GM18520 (cell line): ENCODE measurements at regions not wholly inside any gene's neighbourhood (a gene's known extent, or its start where the extent isn't known, plus 50 kb on each side); places are given as distances from the start of the nearest gene placed in this dataset.
"Not testable (repeated sequence)": the region's sequence is repeated elsewhere in the genome, so short reads cannot be mapped to it uniquely, and the experiment has no call there.

Experiments
- ATAC-seq: cut with Tn5 transposase; IDR thresholded peaks from one replicate; pipeline ENCODE4 v1.9.1; 2021; ENCODE audit not compliant: unreplicated experiment

DNA sequence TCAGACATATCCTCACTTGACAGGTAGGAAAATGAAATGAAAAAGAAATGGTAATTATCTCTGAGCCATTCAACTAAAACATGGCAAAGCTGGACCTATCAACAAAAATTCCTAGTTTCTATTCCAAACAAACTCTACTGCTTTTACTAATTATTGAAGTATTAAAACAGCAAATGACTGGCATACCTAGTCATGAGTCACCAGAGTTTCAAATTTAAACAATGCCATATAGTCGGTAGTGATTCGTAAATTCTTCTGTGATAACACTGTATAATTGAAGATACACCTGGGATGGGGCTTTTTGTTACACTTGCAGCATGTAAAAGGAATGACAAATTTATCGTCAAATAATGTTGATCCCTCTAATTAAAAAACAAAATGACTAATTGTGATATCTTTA is 153.1 kb upstream of the THUMPD2 start:
- ATAC-seq = no peak

DNA sequence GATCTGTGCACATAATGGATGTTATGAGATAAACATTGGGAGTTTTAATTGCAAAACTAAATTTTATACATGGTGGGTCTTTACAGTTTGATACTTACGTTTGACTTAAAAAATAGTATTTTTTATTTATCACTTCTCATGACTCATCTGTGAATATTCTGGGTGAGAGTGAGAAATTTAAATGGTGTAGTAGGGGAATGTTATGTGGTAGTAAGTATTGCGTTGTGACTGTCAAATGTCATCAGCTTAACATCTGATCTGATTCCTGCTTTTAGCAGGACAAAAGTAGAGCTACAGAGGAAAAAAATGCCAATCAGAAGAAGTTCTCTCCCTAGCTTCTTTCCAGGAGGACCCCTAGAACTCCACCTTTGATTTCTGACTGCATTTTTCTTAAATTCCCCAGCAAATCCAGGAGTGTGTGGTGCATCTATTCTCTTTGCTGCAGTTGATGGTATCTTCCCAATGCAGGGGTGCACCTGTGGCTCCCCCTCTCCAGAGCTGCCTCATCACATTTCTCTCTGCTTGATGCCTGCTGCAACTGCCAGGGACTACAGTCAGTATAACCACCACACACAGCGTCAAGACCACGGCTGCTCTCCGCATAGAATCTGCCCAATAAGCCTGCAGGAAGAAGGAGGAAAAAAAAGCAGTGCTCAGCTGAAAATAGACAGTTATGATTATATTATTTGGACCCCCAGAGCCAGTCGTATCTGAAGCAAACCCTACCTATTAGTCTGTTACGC is 151.3 kb upstream of the THUMPD2 start:
- no peak for ATAC-seq

DNA sequence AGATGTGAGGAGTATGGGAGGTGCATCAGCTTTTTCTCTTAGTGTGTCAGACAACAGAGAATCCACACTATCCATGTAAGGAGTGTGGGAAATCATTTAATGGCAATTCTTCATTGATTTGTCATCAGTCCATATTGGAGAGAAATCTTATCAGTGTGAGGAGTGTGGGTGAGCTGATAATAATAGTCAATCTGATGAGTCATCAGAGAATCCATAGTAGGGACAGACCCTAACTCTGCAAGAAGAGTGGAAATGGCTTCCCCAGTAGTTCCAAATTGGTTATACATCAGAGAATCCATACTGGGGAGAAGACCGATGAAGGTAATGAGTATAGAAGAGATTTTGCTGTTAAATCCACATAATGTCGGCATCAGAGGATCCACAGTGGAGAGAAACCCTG is 150.5 kb upstream of the THUMPD2 start:
- ATAC-seq = no peak

DNA sequence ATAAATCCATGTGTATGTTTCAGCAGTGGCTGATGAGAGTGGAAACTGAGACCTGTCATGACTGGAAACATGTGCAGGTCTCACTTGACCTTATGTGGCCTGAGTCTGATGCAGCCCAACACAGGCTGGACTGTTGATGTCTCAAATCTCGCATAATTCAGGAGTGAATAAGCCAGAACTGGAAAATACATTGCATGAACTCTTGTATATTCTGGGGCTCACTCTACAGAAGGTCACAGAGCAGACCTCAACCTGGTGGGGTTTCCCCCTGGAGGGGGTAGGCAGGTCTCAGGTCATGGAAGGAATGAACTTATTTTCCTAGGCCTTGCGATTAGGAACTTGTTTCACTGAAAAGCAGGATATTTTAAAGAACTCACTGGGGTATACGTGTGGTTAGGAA is 146.3 kb upstream of the THUMPD2 start:
- ATAC-seq = no peak

DNA sequence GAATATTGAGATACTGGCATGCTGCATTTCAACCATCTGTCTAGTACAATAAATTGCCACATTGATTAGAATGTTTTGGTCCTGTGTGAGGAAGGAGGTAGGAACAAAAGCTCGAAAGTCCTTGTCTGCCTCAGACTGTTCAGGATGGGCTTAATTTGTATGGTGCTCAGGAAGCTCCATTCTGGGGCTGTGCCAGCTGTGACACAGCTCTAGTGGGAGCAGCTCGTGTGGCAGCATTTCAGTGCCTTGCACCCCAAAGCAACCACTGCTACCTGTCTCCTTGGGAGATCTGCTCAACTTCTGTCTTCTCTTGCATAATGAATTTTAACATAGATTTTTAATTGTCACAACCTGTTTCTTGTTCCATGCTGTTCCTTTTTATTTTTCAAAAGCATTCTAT is 144.4 kb upstream of the THUMPD2 start:
- ATAC-seq = no peak

DNA sequence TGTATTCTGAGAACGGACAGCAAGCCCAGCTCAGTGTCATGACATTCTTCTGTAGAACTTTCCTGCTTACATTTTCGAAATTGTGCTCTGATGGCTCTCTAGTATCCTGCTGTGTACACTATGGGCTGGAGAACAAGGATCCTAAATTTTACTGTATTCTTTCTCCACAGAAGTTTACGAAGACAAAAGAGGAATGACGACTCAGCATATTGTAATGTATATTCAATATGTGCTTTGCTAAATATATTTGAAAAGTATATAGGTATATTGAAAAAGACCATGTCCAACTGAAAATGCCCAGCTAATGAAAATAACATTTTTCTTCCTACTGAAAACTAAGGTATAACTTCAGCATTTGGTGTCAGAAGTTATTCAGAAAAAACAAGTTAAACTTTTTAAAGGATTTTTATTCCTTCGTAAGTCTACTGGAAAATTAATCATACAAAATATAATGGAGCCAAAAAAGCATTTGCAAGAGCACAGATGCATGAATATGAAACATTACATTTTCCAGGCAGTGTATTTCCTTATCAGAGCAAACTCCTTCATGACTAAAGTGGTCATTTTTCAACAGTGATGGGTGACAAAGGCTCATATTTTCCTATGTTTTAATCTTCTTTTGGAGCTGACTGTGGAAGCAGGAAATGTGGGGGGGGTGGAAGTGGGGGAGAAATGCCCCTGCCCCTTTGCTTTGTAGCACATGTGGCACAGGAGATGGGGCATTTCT is 143.8 kb upstream of the THUMPD2 start:
- ATAC-seq = no peak

DNA sequence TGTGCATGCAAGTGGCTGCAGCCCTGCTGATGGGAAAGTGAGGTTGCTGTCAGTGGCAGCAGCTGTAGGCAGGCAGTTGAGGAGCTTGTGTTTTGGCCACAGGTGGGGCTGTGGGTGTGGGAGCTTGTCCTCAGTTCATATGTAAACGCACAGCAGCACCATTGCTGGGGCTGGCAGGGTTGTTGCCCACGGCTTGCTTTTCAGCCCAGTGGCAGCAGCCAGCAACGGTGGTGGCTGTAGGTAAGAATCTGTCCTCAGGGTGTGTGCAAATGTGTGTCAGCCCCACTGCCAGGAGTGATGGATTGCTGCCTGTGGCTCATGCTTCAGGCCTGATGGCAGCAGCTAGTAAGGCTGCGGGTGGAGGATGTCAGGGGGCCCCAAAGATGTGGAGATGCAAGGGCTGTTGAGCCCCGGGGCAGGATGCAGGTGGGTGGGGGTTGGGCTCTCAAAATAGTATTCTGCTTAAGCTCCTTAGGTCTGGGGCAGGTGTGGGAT is 141.3 kb upstream of the THUMPD2 start:
- no peak for ATAC-seq

DNA sequence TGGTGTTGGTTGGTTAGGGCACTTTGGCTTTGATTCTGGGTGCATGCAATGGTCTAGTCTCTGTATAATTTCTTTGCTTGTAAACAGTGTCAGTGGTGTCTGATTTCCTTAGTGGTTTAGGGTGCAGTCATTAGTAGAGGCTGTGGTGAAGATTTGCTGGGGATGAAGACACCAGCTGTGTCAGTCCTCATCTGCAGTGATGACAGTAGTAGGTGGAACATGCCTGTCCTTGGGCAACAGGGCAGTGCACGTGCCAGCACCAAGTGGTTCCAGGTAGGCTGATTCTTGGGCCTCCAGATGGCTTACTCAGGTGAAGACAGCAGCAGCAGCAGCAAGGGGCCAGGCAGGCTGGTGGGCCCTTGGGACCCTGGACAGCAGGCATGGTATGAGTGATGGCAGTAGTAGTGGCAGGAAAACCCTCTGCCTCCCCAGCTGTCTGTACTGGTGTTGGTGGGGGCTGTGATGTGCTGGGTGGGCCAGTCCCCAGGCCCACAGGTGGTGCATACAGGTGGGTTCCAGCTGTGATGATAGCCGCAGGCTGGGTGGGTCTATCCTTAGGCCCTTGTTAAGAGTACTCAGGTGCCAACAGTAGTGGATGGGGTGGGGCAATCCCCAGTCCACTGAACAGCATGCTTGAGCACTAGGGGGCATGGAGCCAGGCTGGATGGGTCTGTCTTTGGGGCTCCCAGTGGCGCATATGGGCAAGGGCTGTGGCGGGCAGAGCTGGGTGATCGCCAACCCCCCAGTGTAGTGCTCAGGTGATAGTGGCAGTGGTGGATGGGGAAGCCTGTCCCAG is 140.7 kb upstream of the THUMPD2 start:
- no peak for ATAC-seq

DNA sequence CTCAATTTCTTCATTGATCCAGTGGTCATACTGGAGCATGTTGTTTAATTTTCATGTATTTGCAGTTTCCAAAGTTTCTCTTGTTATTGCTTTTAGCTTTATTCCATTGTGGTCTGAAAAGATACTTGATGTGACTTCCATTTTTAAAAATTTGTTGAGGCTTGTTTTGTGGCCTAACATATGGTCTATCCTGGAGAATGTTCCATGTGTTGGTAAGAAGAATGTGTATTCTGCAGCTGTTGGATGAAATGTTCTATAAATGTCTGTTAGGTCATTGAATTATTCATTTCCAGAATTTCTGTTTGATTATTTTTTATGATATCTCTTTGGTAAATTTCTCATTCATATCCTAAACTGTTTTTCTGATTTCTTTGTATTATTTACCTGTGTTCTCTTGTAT is 139.8 kb upstream of the THUMPD2 start:
- ATAC-seq = no peak

DNA sequence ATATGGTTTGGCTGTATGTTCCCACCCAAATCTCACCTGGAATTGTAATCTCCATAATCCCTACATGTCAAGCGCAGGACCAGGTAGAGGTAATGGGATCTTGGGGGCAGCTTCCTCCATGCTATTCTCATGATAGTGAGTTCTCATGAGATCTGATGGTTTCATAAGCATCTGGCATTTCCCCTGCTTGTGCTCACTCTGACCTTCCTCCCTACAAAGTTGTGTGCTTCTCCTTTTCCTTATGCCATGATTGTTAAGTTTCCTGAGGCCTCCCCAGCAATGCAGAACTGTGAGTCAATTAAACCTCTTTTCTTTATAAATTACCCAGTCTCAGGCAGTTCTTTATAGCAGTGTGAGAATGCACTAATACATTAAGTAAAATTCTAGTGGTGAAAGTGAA is 138.3 kb upstream of the THUMPD2 start:
- ATAC-seq = not testable (repeated sequence)

DNA sequence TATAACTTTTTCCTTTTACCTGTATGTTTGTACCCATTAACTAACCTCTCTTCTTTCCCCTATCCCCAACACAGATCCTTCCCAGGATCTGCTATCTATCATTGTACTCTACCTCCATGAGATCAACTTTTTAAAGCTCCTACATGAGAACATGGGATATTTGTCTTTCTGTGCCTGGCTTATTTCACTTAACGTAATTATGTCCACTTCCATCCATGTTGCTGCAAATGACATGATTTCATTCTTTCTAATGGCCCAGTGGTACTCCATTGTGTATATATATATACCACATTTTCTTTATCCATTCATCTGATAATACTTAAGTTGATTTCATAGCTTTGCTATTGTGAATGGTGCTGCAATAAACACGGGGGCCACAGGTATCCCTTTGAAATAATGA is 135.9 kb upstream of the THUMPD2 start:
- ATAC-seq = no peak

DNA sequence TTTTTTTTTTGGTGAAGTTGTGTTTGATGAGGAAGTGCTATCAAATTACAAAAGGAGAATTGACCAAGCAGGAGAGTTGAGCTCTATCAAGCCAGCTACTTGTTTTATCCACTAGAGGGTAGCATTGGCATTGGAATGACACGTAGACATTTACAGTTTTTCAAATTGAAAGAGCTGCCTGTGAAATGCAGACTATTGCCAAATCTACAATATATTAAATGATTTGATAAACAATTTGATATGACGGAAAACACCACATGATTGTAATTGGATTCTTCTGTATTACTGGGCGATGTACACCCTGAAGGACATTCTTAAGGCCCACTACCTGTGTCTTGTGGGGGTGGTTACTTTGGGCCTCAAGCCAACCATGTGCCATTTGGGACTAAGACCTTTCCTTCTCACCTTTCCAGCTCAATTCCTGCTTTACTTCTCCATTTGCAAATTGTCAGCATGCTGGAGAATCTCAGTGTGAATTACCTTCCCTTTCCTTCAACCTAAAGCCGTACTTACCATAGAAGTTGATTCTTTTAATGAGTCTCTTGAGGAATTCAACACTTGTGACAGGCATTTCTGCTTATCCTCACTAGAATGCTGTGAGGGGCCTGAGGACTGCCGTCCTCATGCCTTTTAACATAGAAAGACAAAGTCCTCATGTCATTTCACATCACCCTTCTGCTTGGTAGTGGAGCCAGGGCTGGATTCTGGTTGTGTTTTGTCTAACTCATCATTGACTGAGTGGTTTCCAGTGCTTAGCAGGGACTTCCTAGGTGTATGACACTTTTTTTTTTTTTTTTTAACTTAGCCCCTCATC is 134.8 kb upstream of the THUMPD2 start:
- peak; percentile 45 for ATAC-seq

DNA sequence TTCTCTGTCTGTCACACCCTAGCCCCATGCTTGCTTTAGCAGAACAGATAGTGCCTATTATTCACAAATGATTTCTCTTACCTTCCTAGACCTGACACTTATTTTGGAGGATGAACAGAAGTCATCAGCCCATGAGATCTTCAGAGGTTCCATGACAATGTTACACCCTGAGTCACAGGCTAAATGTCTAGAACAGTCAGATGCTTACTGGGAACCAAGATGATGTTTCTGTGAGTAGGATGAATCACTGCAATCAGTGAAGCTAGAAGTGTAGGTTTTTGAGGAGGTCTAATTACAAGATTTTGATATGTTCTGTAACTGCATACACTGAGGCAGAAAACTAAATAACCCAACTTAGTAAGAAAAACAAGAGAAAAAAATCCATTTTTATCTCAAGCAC is 123.0 kb upstream of the THUMPD2 start:
- ATAC-seq = no peak

DNA sequence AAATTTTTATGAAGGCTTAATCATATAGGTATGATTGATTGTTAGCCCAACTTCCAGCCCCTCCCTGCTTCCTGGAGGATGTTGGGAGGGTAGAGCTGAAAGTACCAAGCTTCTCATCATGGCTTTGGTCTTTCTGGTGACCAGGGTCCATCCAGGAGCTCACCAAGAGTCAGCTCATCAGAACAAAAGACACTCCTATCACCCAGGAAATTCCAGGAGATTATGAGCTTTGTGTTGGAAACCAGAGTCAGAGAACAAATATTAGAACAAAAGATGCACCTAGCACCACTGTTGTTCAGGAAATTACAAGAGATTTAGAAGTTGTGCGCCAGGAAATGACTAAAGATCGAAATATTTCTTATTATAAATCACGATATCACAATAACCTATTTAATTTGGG is 119.9 kb upstream of the THUMPD2 start:
- no peak for ATAC-seq

DNA sequence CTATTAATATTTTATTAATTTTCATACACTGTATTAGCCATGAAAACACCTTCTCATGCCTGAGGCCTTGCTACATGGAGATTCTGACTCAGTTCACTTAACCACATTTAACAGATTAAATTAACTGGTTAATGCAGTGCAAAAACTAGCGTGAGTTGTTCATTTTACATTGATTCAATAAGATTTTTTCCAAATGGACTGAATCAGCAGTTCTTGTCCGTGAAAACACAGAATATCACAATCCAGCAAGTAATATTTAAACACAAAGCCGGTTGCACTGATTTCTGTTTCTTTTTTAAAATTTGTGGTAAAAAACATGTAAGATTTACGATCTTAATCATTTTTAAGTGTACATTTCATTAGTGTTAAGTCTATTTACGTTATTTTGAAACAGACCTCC is 118.2 kb upstream of the THUMPD2 start:
- no peak for ATAC-seq

DNA sequence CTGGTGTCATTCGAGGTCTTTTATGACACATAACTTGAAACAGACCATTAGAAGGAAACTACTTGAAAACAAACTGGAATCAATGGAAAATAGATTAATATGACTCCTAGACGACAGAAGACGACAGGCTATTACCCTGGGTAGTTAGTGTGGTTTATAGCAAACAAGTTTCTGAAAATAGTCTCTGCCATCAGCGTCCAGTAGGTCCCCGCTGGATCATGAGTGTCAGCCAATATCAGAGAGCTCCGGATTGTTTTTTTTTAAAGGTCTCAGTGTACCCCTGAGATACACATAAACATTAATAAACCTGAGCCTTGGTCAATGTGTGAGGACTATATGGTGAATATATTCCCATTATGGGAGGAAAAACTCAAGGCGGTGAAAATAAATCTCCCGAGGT is 115.0 kb upstream of the THUMPD2 start:
- no peak for ATAC-seq

DNA sequence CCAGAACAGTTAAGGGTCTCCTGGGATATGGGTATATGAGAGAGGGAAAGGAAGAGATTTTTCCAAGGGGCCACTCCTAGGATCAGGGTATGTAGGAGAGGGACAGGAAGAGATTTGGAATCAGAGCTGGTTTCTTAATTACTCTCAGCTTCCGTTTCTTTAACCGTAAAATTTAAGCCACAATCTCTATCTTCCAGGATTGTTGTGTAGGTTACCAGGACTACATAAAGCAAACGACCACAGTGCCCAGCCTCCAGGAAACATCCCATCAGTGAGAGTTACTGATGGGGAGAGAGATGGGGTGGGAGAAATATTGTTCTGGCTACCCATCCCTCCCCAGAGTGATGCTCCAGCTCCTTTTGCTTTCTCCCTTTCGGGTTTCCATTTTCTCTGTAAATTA is 114.6 kb upstream of the THUMPD2 start:
- ATAC-seq = no peak

DNA sequence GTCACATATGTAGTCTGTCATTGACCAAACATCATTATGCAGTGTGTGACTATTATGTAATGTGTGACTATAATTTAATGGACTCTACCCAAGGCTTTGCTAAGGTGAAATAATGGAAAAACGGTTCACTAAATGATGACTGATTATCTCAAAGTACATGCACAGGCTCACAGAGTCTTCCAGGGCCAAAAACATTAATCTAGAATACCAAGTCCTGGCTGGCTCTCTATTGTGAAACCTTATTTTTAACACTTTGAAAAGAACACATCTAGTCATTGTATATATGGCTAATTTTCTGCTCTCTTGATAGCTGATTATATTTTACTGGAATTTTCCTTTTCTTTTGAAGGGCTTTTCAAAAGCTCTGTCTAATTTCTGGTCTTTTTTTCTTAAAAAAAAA is 102.9 kb upstream of the THUMPD2 start:
- ATAC-seq = no peak

DNA sequence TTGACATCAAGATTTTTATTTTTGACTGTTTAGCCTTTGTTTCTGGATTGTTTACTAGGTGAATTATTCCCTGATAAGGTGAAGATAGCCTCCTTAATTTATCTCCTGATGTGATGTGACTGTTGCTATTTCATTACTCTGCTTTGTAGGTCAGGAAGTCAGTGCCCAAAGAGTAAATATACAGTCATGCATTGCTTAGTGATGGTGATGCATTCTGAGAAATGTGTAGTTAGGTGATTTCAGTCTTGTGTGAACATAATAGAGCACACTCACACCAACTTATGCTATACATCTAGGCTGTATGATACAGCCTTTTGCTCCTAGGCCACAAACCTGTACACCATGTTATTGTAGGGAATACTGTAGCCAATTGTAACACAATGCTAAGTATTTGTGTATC is 102.4 kb upstream of the THUMPD2 start:
- no peak for ATAC-seq

DNA sequence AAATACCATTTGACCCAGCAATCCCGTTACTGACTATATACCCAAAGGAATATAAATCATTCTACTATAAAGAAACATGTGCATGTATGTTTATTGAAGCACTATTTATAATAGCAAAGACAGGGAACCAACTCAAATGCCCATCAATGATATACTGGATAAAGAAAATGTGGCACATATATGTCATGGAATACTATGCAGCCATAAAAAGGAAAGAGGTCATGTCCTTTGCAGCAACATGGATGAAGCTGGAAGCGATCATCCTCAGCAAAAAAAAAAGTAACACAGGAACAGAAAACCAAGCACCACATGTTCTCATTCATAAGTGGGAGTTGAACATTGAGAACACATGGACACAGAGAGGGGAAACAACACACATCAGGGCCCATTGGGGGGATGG is 99.9 kb upstream of the THUMPD2 start:
- ATAC-seq = not testable (repeated sequence)

DNA sequence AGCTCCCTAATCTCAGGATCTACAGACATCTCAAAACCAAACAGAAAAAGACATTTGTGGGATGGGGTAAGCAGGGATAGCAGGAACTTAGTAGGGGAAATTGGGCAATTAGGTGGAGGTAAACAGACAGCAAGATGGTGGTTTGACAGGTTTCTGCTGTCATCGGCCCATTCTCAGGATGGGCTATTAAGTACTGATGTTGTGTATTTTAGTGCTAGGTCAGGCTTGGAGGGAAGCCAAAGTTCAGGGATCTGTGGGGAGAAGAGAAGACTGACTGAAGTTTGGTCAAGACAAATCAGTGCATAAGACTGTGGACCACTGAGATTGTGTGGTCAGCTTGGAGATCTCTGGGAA is 96.8 kb upstream of the THUMPD2 start:
- ATAC-seq = no peak
